Ovary (tissue), 7 donors: ENCODE measurements at regions not wholly inside any gene's neighbourhood (a gene's known extent, or its start where the extent isn't known, plus 50 kb on each side); places are given as distances from the start of the nearest gene placed in this dataset.

ENCODE experiments used
- DNase-seq, 5 donors: peaks; one replicate each; pipeline ENCODE4 v3.0.0-alpha.2; 2019 to 2020
- H3K27ac ChIP-seq, 2 donors: fragments of 200-600 bp; one replicate each; pipeline versions ENCODE4 v1.5.1 to v1.8.0; 2019 to 2022
- H3K27me3 ChIP-seq: fragments of 200-600 bp; one replicate; pipeline ENCODE4 v1.8.0; 2022
- H3K36me3 ChIP-seq: fragments of 200-600 bp; sonication (generic); one replicate; pipeline ENCODE4 v1.5.1; 2019
- H3K4me1 ChIP-seq: one replicate; pipeline ENCODE4 v1.8.1; 2013; ENCODE audit warnings: mild to moderate bottlenecking, moderate library complexity; ENCODE audit not compliant: insufficient read depth
- H3K4me3 ChIP-seq: fragments of 200-600 bp; sonication (generic); one replicate; pipeline ENCODE4 v1.5.1; 2017
- H3K9me3 ChIP-seq, 2 donors: fragments of 200-600 bp in 1 of 2; sonication (generic) in 1 of 2; one replicate each; pipeline versions ENCODE4 v1.5.1 to v1.8.1; 2013 to 2019; ENCODE audit warnings: mild to moderate bottlenecking in 1 of 2, moderate library complexity in 1 of 2
- EP300 ChIP-seq: sonication (generic); formaldehyde crosslinking; IDR thresholded peaks from one replicate; pipeline ENCODE4 v1.6.1; 2017; ENCODE audit warnings: antibody characterized with exemption
- POLR2A ChIP-seq: fragments of 450-650 bp; IDR thresholded peaks from one replicate; pipeline ENCODE4 v1.6.1; 2017; ENCODE audit warnings: antibody characterized with exemption, mild to moderate bottlenecking, moderate library complexity
- WGBS, 3 donors: extraction: QIAGEN DNeasy Blood & Tissue Kit in 1 of 3; methylation state at CpG; one replicate each; pipeline versions ENCODE4 v1.1.5 to v1.1.7; 2013 to 2017; 5-methylcytosine and 5-hydroxymethylcytosine counted together
- intact Hi-C, 4 donors: fragments of 100-400 bp; cut with DNase I; formaldehyde crosslinking; loops; one replicate each; pipeline versions ENCODE4 v1.11.0 to v1.15.1; 2022 to 2023
- TF ChIP-seq, protein P1 (sequence below), 3 donors: fragments of 450-650 bp in 2 of 3; fragments of 200-600 bp in 1 of 3; IDR thresholded peaks; one replicate each; pipeline versions ENCODE4 v1.5.1 to v1.8.0; 2016 to 2022; ENCODE audit warnings: antibody characterized with exemption in 3 of 3, mild to moderate bottlenecking in 1 of 3
- donor health status: DM: no; HTN: no; CAD: no; lungs with moderate emphysema.
- donor health status: DM: no; HTN: no; CAD: no.
- donor health status: Bipolar disorder and iron deficiency.
- donor health status: DM: no; HTN: no; CAD: no.
- donor health status: DM: yes; HTN: yes; CAD: no.

DNA sequence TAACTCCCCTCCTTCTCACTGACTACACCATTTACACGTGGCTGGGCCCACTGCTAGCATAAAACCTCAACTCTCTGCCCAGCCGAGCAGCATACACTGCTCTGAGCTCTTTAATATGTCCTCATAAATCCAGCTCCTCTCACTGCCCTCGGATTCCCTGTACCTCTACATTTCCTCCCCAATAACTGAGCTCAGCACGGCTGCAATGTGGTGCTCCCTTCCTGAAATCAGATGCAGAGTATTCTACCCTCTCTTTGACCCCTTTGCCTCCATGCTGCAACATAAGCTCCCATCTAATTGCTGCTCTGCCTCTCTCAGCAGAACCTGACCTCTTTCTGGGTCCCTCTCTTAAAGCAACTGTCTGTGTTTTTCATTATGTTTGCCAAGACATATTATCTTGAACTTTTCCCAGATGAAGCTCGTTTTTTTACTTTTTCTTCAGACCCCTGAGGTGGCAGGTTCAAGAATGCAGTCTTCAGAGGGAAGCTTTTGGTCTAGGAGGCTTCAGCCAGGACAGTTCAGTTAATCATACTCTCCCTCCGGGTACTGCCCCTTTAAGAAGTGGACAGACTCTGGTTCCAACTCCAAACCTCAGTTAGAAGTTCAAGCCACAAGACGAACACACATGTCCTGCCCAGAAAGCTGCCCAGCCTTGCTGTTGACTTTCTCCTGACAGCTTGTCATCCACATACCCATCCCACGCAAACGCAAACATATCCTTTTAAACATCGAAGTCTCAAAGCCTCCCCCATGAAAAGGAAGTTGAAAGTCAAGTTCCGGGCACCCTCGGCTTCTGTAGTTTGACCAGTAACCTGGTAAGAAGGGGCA, 81.1 kb upstream of the NEO1 start:
- no peak for TF ChIP-seq EP300
- no peak for TF ChIP-seq POLR2A
- TF ChIP-seq, protein P1, sequence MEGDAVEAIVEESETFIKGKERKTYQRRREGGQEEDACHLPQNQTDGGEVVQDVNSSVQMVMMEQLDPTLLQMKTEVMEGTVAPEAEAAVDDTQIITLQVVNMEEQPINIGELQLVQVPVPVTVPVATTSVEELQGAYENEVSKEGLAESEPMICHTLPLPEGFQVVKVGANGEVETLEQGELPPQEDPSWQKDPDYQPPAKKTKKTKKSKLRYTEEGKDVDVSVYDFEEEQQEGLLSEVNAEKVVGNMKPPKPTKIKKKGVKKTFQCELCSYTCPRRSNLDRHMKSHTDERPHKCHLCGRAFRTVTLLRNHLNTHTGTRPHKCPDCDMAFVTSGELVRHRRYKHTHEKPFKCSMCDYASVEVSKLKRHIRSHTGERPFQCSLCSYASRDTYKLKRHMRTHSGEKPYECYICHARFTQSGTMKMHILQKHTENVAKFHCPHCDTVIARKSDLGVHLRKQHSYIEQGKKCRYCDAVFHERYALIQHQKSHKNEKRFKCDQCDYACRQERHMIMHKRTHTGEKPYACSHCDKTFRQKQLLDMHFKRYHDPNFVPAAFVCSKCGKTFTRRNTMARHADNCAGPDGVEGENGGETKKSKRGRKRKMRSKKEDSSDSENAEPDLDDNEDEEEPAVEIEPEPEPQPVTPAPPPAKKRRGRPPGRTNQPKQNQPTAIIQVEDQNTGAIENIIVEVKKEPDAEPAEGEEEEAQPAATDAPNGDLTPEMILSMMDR (IDR thresholded peaks at IDR 0.05) = no peak
- H3K4me3 ChIP-seq = peak overlapping the region; percentile 30
- intact Hi-C loops = no loop called here
- DNase-seq = no peak
- peaks cover 6% of the 10 kb centered on the region for H3K4me1 ChIP-seq
- WGBS, 3 donors = 3 to 4% (median 4%) methylated on average over 12 of the region's 12 CpGs
- H3K27me3 ChIP-seq = no peaks in the 10 kb centered on the region
- H3K27ac ChIP-seq = peak overlapping the region in 1 of 2 donors; percentile 63
- H3K36me3 ChIP-seq = no peaks in the 10 kb centered on the region
- H3K9me3 ChIP-seq = no peaks in the 10 kb centered on the region

DNA sequence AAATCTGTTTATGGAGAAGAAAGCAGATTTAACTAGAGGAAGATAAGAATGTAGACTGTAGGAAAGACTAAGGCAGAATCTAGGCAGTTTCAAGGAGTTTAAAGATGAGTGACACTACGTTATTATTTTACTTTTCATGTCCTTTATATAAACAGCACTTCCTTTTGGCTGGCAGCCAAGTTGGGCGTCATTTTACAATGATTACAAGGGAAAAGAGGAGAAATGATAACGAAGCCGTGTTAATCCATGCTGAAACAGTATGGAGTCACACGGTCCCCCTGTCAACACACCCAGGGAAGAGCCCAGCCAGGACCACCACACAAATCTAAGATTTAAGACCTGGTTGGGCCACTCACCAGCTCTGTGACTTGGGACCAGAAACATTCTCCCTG, 83.7 kb upstream of the NEO1 start:
- Histone ChIP-seq H3K9me3 (no peaks in the 10 kb centered on the region), H3K4me1 (peaks cover 6% of the 10 kb centered on the region), H3K4me3 (no peak overlapping the region), H3K27ac (no peak overlapping the region), H3K36me3 (no peaks in the 10 kb centered on the region), H3K27me3 (no peaks in the 10 kb centered on the region)
- DNase-seq = no peak
- intact Hi-C loops = no loop called here
- TF ChIP-seq, protein P1 (IDR thresholded peaks at IDR 0.05) = no peak
- TF ChIP-seq POLR2A (no peak), EP300 (no peak)
- 29 to 37% (median 32%) methylated on average over 5 of the region's 5 CpGs for whole genome bisulfite sequencing, 3 donors

DNA sequence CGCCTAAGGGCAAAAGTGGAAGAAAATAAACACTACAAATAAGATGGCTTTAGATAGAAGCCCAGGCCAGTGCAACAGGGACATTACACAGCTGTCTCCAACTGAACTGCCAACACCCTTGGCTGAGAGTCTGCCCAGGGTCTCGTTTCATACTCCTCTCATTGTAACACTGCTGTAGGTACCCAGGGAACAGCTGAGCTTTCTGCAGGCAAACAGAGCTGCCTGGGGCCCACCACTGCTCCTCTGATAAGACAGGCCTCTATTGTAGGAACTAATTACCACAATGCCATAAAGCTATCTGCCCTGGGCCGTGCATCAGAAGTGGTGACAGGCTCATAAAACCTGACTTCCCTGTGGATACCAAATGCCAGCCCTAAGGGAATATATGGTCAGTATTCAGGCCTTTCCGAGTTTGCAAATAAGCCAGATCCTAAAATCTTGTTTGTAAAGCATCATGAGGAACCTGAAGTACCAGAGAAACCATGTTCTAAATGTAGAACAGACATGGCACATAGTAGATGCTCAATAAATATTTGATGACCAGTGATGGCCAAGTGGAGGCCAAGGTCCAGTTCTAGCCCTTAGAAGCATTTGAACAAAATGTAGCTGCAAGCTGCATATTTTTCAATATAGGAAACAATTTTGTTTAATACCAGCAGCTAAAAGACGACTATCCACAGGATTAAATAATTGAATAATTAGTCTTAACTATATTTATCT, 84.3 kb upstream of the NEO1 start:
- Histone ChIP-seq H3K9me3 (no peaks in the 10 kb centered on the region), H3K4me3 (no peak overlapping the region), H3K4me1 (peaks cover 6% of the 10 kb centered on the region), H3K27ac (no peak overlapping the region), H3K27me3 (no peaks in the 10 kb centered on the region), H3K36me3 (no peaks in the 10 kb centered on the region)
- DNase-seq = no peak
- intact Hi-C loops = no loop called here
- WGBS, 3 donors = 75 to 82% (median 78%) methylated on average over 5 of the region's 5 CpGs
- TF ChIP-seq, protein P1 (IDR thresholded peaks at IDR 0.05) = no peak
- no peak for TF ChIP-seq POLR2A
- TF ChIP-seq EP300 = no peak

DNA sequence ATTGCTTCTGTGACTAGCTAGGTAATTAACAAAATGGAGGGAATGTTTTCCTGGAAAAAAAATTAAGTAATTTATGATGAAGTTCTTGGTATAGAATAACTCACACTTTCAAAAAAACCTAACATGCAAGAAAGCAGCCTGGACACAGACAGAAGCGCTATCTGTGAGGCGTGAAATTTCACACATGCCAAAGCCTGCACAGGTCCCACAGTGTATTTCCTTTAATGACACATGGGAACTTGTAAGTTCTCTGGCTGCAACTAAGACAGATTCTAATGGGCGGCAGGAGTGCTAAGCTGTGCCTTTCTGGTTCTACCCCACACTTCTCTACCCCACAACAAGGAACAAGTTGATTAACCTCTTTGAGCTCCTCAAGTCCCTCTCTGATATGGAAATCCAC, 84.9 kb upstream of the NEO1 start:
- intact Hi-C loops = no loop called here
- H3K27me3 ChIP-seq = no peaks in the 10 kb centered on the region
- H3K27ac ChIP-seq = no peak overlapping the region
- H3K9me3 ChIP-seq = no peaks in the 10 kb centered on the region
- 65 to 81% (median 69%) methylated on average over 3 of the region's 3 CpGs for WGBS, 3 donors
- TF ChIP-seq, protein P1 (IDR thresholded peaks at IDR 0.05) = no peak
- TF ChIP-seq POLR2A (no peak), EP300 (no peak)
- peaks cover 6% of the 10 kb centered on the region for H3K4me1 ChIP-seq
- no peak overlapping the region for H3K4me3 ChIP-seq
- no peaks in the 10 kb centered on the region for H3K36me3 ChIP-seq
- DNase-seq = no peak
